ENCODE measurements at regions not wholly inside any gene's neighbourhood (a gene's known extent, or its start where the extent isn't known, plus 50 kb on each side); places are given as distances from the start of the nearest gene placed in this dataset.

DNA sequence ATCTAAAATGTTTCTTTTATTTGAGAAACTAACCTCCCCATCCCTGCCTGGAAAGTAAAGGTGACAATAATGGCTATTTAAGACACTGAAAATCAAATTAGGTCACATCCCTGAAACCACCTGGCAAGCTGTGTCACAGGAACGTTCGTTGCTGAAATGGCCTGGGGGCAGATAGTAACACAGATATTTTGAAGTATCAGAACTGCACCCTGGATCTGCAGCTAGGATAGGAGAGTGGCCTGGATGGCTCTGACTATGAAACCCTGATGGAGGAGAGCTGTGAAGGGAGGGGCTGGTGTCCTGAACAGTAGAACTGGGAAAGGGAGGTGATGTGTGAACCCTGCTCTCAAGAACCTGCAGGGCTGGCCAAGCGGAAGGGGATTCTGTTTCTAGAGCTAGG is 648.3 kb upstream of the CFAP20DC start:
- no peak for FAIRE-seq

GRCh38 chr3:59696783-59697182 is 647.0 kb upstream of the CFAP20DC start:
- no peak for FAIRE-seq

- no peak for FAIRE-seq
These were observed 646.0 kb upstream of the CFAP20DC start for GRCh38 chr3:59695860-59696259.

GRCh38 chr3:59692117-59692516 is 642.3 kb upstream of the CFAP20DC start:
- FAIRE-seq, result no peak

DNA sequence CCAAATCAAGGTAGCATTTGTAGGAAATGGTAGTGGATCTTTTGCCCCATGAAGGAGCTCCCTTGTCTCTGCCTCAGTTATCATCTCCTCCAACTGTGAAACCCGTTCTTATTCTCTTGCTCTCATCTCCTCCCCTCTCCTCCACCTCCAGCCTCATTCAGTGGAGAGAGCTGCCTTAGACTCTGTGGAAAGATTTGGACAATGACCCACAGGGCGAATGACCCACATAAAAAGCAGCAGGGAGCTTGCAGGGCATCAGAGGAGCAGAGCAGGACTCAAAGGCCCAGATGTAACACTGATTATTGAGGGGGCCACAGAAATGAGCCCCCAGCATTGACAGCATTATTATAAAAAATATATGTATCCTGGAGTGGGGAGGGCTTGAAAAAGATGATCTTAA is 641.1 kb upstream of the CFAP20DC start:
- FAIRE-seq, result no peak

DNA sequence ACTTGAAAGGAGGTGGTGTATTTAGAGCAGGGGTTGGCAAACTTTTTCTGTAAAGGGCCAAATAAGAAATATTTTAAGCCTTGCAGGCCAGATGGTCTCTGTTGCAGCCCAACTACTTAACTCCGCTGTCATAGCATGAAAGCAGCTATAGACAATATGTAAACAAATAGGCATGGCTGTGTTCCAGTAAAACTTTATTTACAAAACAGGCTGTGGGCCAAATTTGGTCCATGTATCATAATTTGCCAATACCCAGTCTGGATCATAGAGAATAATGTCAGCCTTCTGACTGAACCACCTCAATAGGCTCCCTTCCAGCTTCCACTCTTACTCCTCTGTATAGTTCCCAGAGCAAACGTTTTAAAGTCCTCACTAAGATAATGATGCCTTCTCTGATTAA is 638.8 kb upstream of the CFAP20DC start:
- no peak for FAIRE-seq

DNA sequence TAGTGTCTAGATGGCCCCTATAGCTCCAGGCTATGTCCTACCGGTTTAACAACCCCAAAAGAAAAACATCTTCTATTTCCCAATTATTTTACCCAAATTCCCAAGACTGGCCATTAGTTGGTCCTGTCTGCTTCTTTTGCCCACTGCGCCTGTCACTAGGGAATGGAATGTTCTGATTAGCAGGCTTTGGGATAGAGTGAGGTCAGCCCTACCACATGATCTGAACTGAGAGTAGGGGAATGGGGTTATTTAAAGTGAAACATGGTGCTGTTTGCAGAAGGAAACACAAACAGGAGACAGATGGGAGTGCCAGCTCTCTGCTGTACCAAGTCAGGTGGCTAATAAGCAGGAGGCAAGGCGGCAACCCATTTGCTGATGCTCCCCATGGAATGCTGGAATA is 635.6 kb upstream of the CFAP20DC start:
- FAIRE-seq, result no peak

- FAIRE-seq, result no peak
These were observed 634.9 kb upstream of the CFAP20DC start for GRCh38 chr3:59684766-59685165.

GRCh38 chr3:59680919-59681318 is 631.1 kb upstream of the CFAP20DC start:
- no peak for FAIRE-seq

DNA sequence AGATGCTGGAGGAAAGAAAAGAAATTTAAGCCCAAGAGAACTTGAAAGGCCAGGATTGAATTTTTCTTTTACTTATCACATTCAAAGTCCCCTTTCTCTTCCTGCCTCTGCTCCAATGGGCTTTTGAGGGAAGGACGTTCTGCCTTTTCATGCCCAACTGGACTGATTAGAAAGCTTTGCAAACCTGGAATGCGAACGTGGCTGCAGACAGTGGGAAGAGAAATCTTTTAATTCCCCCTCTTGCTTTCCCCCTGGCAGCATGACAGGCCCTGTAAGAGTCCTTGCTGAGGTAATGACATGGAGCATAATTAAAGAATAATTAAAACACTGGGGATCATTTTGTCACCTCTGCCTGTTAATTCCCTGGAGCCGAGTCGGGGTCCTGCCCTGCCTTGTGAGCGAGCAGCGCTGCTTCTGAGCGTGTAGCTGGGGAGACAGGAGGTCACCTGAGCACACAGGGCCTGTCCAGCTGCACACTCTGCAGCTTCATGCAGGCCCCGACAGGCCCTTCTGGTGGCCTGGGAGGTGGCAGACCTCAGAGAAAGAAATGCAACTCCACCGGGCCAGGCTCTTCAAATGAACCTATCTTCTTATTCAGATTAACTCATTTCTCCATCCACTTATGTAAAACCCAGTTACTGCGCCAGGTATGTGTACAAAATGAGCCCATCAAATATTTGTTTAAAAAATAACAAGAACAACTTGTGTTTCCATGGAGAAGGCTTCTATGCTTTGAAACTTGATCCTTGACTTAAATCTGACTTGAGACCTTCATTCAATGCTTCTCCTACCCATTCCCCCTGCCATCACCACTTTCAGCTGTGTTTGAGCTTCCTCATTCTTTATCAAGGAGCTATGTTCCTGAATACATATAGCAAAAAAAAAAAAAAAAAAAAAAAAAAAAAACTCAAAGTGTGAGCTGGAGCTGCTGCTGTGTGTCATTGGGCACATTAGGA is 628.2 kb upstream of the CFAP20DC start:
- FAIRE-seq, result no peak

GRCh38 chr3:59675495-59675894 is 625.7 kb upstream of the CFAP20DC start:
- FAIRE-seq, result no peak

GRCh38 chr3:59663076-59663850 is 613.4 kb upstream of the CFAP20DC start:
- FAIRE-seq, result no peak

DNA sequence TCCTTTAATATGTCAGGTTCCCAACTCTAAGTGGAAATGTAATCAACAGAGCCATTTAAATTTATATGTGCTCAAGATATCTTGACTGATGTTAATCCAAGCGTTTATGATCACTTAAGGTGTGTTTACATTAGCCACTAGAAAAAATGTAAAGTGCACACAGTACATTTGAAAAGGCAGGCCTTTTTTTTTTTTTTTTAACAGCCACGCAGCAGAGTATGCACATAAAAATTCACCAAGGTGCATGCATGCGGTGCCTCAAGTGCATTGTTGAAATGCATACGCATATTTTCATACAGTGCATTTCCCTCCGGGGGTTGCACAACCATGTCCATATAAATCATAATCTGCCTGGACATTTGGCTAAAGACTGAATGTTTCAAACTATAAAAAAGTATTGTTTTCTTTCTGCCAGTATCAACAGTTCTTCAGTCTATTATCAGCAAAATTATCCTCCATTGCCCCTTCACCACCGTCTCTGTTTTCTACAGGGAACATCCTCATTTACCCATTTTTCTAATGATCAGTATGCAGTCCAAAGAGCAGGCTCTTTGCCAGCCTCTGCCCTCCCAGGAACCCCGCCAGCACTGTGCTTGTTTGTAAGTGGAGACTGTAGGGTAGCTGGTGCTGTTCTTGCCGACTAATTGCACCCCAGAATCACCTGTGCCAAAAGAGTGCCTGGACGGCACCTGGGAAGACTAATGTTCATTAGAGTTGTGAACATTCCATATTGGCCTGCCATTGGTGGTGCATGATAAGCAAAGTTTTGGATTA is 611.2 kb upstream of the CFAP20DC start:
- FAIRE-seq, result no peak

GRCh38 chr3:59660376-59660775 is 610.6 kb upstream of the CFAP20DC start:
- no peak for FAIRE-seq

- no peak for FAIRE-seq
These were observed 609.9 kb upstream of the CFAP20DC start for GRCh38 chr3:59659755-59660154.

- FAIRE-seq, result no peak
These were observed 609.0 kb upstream of the CFAP20DC start for GRCh38 chr3:59658866-59659265.

DNA sequence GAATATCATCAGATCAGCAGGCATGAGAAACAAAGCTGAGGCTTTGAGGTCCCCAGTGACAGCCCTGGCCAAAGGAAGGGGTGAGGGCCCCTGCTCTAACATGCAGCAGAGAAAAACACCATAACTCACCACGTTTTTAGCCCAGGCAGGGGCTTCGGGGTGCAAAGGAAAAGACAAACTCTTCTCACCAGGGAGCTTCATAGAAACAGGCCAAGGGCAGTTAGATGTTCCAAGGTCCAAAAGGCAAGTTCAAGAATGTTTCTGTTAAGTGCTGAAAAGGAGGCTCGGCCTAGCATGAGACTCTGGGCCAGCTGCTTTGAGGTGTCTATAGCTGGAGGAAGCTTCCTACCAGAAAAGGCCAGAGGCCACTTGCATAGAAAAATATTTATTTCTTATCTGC is 608.4 kb upstream of the CFAP20DC start:
- FAIRE-seq, result no peak

DNA sequence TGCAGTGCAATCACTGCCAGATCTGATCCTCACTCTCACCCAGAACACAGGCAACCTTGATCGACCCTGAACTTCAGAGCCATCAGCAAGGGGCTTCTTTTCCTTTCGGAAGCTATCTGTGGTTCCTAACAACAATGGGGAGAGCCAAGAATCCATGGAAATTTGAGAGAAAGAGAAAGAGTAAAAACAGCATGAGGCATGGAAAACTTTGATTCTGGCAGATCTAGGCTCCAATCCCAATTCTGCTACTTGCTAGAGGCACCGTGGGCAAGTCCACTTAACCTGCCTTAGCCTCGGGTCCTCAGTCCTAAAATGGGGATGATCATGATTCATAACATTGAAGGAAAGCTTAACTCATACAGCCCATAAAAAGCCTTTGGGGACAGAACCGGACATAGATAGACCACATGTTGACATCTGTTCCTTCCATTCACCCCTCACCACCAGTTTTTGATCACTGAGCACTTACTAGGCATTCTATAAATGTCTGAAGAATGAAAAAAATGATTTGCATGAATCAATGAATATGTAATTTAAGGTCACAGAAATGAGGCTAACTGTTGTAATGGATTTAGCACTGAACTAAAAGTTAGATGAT is 605.7 kb upstream of the CFAP20DC start:
- no peak for FAIRE-seq

DNA sequence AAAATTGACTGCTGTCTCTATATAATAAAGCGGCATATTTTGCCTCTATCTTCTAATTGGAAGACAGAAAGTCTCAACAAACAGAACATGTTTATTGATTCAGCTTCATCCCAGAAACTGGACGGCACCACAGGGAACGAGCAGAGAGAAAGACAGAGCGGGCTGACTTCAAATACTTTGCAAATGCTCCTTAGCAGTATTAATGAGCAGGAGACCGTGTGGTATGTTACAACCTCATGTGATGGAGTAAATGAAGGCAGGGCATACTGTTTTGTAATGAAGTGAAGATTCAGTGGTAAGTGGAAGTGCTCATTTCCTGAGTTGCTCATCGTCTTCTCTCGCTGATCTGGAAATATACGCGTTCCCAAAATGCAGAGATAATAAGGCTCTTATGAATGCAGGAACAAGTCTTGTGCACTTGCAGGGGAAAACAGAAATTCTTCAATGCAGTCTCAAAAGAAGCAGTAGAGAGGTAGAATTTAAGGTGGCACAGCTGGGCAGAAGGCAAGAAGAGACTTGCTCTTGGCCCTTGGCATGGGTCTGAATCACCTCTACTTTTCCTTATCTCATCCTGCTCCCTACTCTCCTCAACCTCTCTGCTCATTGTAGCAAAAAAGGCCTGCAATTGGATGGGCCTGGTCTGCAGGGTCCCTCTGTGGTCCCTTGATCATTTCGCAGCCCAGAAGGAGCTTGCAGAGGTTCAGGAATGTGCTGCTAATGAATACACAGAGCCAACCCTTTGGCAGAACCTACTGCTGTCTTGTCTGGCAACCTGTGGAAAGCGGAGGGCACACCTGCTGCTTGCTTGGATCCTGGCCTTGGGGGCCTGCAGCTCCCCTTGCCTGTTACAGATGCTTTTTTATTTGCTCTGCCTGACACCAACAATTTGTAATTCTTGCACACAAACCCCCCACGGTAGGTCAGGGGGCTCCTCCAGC is 604.9 kb upstream of the CFAP20DC start:
- FAIRE-seq, result no peak

GRCh38 chr3:59654123-59654479 is 604.3 kb upstream of the CFAP20DC start:
- no peak for FAIRE-seq

- no peak for FAIRE-seq
These were observed 603.7 kb upstream of the CFAP20DC start for GRCh38 chr3:59653405-59654122.
